ENCODE measurements at regions not wholly inside any gene's neighbourhood (a gene's known extent, or its start where the extent isn't known, plus 50 kb on each side); places are given as distances from the start of the nearest gene placed in this dataset.

- Histone ChIP-seq H3K9me3 (ENCODE audit: low read length) (no peaks in the 10 kb centered on the region), H3K9me2 (ENCODE audit: insufficient read depth, low read length) (no peaks in the 10 kb centered on the region), H3K36me3 (ENCODE audit: insufficient read depth, low read length) (no peaks in the 10 kb centered on the region), H3K79me2 (ENCODE audit: insufficient read depth, low read depth, low read length) (no peaks in the 10 kb centered on the region), H3K4me1 (ENCODE audit: insufficient read depth, low read length, poor library complexity, severe bottlenecking) (peaks cover 14% of the 10 kb centered on the region), H4K20me1 (ENCODE audit: insufficient read depth, low read length) (no peaks in the 10 kb centered on the region), H3K27ac (ENCODE audit: low read depth, low read length, poor library complexity, severe bottlenecking) (no peak overlapping the region), H3K4me3 (ENCODE audit: low read depth, low read length, poor library complexity, severe bottlenecking) (no peak overlapping the region), H3K4me2 (ENCODE audit: low read length) (peak overlapping the region; percentile 38), H2AFZ (ENCODE audit: low read length) (0 out of 2 replicates have a peak overlapping the region, but pooled peaks have one; percentile 45)
- TF ChIP-seq, protein P1, sequence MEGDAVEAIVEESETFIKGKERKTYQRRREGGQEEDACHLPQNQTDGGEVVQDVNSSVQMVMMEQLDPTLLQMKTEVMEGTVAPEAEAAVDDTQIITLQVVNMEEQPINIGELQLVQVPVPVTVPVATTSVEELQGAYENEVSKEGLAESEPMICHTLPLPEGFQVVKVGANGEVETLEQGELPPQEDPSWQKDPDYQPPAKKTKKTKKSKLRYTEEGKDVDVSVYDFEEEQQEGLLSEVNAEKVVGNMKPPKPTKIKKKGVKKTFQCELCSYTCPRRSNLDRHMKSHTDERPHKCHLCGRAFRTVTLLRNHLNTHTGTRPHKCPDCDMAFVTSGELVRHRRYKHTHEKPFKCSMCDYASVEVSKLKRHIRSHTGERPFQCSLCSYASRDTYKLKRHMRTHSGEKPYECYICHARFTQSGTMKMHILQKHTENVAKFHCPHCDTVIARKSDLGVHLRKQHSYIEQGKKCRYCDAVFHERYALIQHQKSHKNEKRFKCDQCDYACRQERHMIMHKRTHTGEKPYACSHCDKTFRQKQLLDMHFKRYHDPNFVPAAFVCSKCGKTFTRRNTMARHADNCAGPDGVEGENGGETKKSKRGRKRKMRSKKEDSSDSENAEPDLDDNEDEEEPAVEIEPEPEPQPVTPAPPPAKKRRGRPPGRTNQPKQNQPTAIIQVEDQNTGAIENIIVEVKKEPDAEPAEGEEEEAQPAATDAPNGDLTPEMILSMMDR (conservative IDR thresholded peaks at IDR 0.05; ENCODE audit: low read length): no peak
- no peak for TF ChIP-seq EZH2phosphoT487 (IDR thresholded peaks at IDR 0.05; ENCODE audit: borderline replicate concordance, low read depth, low read length)
- ChIA-PET POLR2A (interaction anchor here (0.5 to 1.9 kb wide), 7 partner anchors 8 to 1465 kb away, joined by 3 to 4 read pairs (median 3); no protein-coding TSS in a partner anchor), CTCF (ENCODE audit: unreplicated experiment) (no interaction called here)
- no TSS peak for BruUV-seq (replicated peaks)
- intact Hi-C loops (cut with micrococcal nuclease; ENCODE audit: unreplicated experiment): no loop called here
- DNase-seq (ENCODE audit: low spot score): peak; percentile 7
These were observed 274.6 kb downstream of the NAF1 start for GRCh38 chr4:162891788-162892707.

DNA sequence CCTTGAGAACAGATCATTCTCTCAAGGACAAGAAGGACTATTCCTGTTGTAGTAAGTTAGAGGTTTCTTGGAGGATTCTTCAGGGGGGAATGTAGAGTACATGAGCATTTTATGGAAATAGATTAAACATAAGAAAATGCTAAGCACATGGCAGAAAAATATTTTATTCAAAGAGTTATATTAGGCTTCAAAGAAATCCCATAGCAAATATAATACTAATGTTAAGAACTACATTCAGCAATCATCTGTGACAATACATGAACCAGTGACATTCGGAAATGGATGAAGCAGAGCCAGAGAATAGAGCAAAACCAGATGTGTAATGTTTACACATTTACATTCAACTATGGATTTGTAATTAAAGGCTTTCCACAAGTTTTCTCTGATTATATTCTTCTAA, 288.6 kb downstream of the NAF1 start:
- no peak overlapping the region for H3K4me3 ChIP-seq (ENCODE audit: low read depth, low read length, poor library complexity, severe bottlenecking)
- H3K36me3 ChIP-seq (ENCODE audit: insufficient read depth, low read length): no peaks in the 10 kb centered on the region
- BruUV-seq (replicated peaks): no TSS peak
- DNase-seq (ENCODE audit: low spot score): no peak
- no peaks in the 10 kb centered on the region for H4K20me1 ChIP-seq (ENCODE audit: insufficient read depth, low read length)
- no peaks in the 10 kb centered on the region for H3K9me2 ChIP-seq (ENCODE audit: insufficient read depth, low read length)
- CTCF ChIA-PET (ENCODE audit: unreplicated experiment): no interaction called here
- intact Hi-C loops (cut with micrococcal nuclease; ENCODE audit: unreplicated experiment): no loop called here
- no peak for TF ChIP-seq EZH2phosphoT487 (IDR thresholded peaks at IDR 0.05; ENCODE audit: borderline replicate concordance, low read depth, low read length)
- TF ChIP-seq, protein P1 (conservative IDR thresholded peaks at IDR 0.05; ENCODE audit: low read length): no peak
- H3K4me1 ChIP-seq (ENCODE audit: insufficient read depth, low read length, poor library complexity, severe bottlenecking): no peaks in the 10 kb centered on the region
- no peak overlapping the region for H3K27ac ChIP-seq (ENCODE audit: low read depth, low read length, poor library complexity, severe bottlenecking)
- H2AFZ ChIP-seq (ENCODE audit: low read length): no peak overlapping the region
- H3K79me2 ChIP-seq (ENCODE audit: insufficient read depth, low read depth, low read length): no peaks in the 10 kb centered on the region
- no peak overlapping the region for H3K4me2 ChIP-seq (ENCODE audit: low read length)
- H3K9me3 ChIP-seq (ENCODE audit: low read length): no peaks in the 10 kb centered on the region
- POLR2A ChIA-PET: no interaction called here

GRCh38 chr4:162874748-162875147, 291.9 kb downstream of the NAF1 start:
- Histone ChIP-seq H3K36me3 (ENCODE audit: insufficient read depth, low read length) (no peaks in the 10 kb centered on the region), H3K79me2 (ENCODE audit: insufficient read depth, low read depth, low read length) (no peaks in the 10 kb centered on the region), H2AFZ (ENCODE audit: low read length) (no peak overlapping the region), H3K4me3 (ENCODE audit: low read depth, low read length, poor library complexity, severe bottlenecking) (no peak overlapping the region), H3K4me2 (ENCODE audit: low read length) (no peak overlapping the region), H4K20me1 (ENCODE audit: insufficient read depth, low read length) (no peaks in the 10 kb centered on the region), H3K27ac (ENCODE audit: low read depth, low read length, poor library complexity, severe bottlenecking) (no peak overlapping the region), H3K9me3 (ENCODE audit: low read length) (no peaks in the 10 kb centered on the region), H3K9me2 (ENCODE audit: insufficient read depth, low read length) (no peaks in the 10 kb centered on the region), H3K4me1 (ENCODE audit: insufficient read depth, low read length, poor library complexity, severe bottlenecking) (no peaks in the 10 kb centered on the region)
- intact Hi-C loops (cut with micrococcal nuclease; ENCODE audit: unreplicated experiment): no loop called here
- CTCF ChIA-PET (ENCODE audit: unreplicated experiment): no interaction called here
- no TSS peak for BruUV-seq (replicated peaks)
- POLR2A ChIA-PET: no interaction called here
- no peak for DNase-seq (ENCODE audit: low spot score)
- TF ChIP-seq EZH2phosphoT487 (IDR thresholded peaks at IDR 0.05; ENCODE audit: borderline replicate concordance, low read depth, low read length): no peak
- TF ChIP-seq, protein P1 (conservative IDR thresholded peaks at IDR 0.05; ENCODE audit: low read length): no peak
